ENCODE measurements at regions not wholly inside any gene's neighbourhood (a gene's known extent, or its start where the extent isn't known, plus 50 kb on each side); places are given as distances from the start of the nearest gene placed in this dataset.

DNA sequence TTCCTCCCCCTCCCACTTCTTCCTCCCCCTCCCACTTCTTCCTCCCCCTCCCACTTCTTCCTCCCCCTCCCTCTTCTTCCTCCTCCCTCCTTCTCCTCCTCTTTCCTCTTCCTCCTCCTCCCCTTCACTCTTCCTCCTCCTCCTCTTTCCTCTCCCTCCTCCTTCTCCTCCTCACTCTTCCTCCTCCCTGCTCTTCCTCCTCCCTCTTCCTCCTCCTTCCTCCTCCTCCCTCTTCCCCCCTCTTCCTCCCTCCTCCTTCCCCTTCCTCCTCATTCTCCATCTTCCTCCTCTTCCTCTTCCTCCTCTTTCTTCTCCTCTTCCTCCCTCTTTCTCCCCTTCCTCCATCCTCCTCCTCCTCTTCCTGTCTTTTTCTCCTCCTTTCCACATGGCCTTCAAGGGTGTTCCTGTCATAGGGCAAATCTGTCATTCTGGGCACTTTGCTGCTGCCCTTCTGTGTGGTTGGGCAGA, 111.4 kb downstream of the PHETA1 start:
- Histone ChIP-seq H3K9me3 (ENCODE audit: control insufficient read depth, low read length) (no peaks in the 10 kb centered on the region), H3K4me1 (ENCODE audit: control insufficient read depth, insufficient read depth, low read length, poor library complexity, severe bottlenecking) (peaks cover 5% of the 10 kb centered on the region), H3K4me3 (ENCODE audit: extremely low read depth, insufficient read depth, low read length, poor library complexity, severe bottlenecking) (no peak overlapping the region), H3K36me3 (ENCODE audit: control insufficient read depth, insufficient read depth, low read length) (no peaks in the 10 kb centered on the region), H3K27ac (ENCODE audit: low read depth, low read length, severe bottlenecking) (no peak overlapping the region)

DNA sequence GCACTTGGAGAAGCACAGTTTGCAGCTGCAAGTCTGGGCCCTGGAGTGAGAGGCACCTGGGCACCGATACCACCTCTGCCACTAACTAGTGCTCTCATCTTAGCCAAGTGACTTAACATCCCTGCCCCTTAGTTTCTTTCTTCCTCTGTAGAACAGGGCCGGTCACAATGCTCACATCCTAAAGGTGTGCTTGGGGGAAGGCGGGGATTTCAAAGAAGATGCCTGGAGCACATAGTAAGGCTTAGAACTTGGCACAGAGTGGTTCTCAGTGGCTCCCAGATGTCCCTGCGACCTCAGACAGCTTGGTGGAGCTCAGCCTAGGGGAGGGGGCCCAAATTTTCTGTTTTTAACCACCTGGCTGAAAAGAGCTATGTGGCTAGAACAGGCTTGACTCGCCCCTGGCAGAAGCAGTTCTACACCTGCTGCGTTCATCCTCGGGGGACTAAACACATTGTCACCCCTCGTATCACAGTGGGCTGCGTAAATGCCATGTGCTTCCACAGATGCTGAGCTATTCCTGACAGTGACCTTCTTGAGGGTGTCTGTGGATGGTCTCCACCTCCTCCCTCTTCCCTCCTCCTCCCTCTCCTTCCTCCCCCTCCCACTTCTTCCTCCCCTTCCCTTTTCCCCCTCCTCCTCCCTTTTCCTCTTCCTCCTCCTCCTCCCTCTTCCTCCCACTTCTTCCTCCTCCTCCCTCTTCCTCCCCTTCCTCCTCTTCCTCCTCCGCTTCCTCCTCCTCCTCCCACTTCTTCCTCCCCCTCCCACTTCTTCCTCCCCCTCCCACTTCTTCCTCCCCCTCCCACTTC, 112.1 kb downstream of the PHETA1 start:
- Histone ChIP-seq H3K36me3 (ENCODE audit: control insufficient read depth, insufficient read depth, low read length) (no peaks in the 10 kb centered on the region), H3K27ac (ENCODE audit: low read depth, low read length, severe bottlenecking) (no peak overlapping the region), H3K4me3 (ENCODE audit: extremely low read depth, insufficient read depth, low read length, poor library complexity, severe bottlenecking) (no peak overlapping the region), H3K9me3 (ENCODE audit: control insufficient read depth, low read length) (no peaks in the 10 kb centered on the region), H3K4me1 (ENCODE audit: control insufficient read depth, insufficient read depth, low read length, poor library complexity, severe bottlenecking) (peaks cover 1% of the 10 kb centered on the region)
- WGBS, 2 experiments (ENCODE audit: insufficient coverage in 2 of 2): 81 to 86% methylated on average over 8 of the region's 10 CpGs

DNA sequence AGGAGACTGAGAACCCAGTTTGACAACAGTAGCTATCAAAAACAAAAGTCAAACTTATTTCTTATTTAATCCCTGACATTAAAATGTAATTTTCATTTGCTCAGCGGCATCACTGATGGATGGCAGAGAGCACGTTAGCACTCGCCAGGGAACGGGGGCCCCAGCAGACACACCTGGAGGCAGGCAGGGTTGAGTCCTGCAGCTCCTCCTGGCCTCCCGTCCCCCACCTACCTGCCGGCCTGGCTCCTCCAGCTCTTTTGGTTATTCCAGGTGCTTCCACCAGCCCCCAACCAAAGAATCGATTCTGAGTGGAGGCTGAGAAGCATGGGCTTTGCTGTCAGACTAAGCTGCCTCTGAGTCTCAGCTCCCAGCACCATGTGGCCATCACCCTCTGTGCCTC, 113.6 kb downstream of the PHETA1 start:
- no peaks in the 10 kb centered on the region for H3K36me3 ChIP-seq (ENCODE audit: control insufficient read depth, insufficient read depth, low read length)
- H3K27ac ChIP-seq (ENCODE audit: low read depth, low read length, severe bottlenecking): no peak overlapping the region
- 75 to 89% methylated on average over 4 to 7 of the region's 7 CpGs for WGBS, 2 experiments (ENCODE audit: insufficient coverage in 2 of 2)
- H3K4me1 ChIP-seq (ENCODE audit: control insufficient read depth, insufficient read depth, low read length, poor library complexity, severe bottlenecking): no peaks in the 10 kb centered on the region
- no peak overlapping the region for H3K4me3 ChIP-seq (ENCODE audit: extremely low read depth, insufficient read depth, low read length, poor library complexity, severe bottlenecking)
- H3K9me3 ChIP-seq (ENCODE audit: control insufficient read depth, low read length): no peaks in the 10 kb centered on the region

DNA sequence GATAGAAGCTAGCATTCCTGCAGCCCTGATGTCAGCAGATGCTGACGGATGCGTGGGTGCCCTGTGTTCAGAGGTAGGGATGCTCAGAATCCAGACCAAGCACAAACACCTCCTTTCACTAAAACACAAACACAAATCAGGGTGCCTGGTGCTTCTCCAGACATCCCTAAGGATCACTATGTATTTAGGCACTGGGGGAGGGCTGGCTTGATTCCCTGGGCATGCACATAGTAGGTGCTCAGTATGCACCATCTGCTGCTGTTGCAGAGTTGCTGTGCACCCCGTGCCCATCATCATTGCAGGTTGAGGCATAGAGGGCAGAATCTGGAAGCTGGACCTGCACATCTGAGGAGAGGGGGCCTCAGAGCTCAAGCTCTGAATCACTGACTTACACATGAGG, 114.8 kb downstream of the PHETA1 start:
- Histone ChIP-seq H3K4me3 (ENCODE audit: extremely low read depth, insufficient read depth, low read length, poor library complexity, severe bottlenecking) (no peak overlapping the region), H3K4me1 (ENCODE audit: control insufficient read depth, insufficient read depth, low read length, poor library complexity, severe bottlenecking) (no peaks in the 10 kb centered on the region), H3K9me3 (ENCODE audit: control insufficient read depth, low read length) (no peaks in the 10 kb centered on the region), H3K36me3 (ENCODE audit: control insufficient read depth, insufficient read depth, low read length) (no peaks in the 10 kb centered on the region), H3K27ac (ENCODE audit: low read depth, low read length, severe bottlenecking) (no peak overlapping the region)
- WGBS, 2 experiments (ENCODE audit: insufficient coverage in 2 of 2): 71 to 88% methylated on average over 1 of the region's 3 CpGs

DNA sequence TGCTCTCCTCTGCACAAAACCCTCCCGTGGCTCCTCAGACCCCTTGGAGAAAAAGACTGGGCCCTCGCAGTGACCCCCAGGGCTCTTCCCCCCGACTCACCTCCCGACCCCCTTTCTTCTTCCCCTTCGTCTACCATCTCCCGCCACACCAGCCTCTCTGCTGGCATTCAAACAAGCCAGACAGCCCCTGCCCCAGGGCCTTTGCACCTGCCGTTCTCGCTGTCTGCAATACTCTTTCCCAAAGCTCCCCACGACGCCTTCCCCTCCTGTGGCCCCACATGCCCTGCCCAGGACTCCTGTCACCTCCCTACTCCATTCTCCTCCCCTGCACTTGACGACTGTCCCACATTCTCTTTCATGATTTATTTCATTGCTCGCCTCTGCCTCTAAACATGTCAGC, 115.7 kb downstream of the PHETA1 start:
- H3K27ac ChIP-seq (ENCODE audit: low read depth, low read length, severe bottlenecking): no peak overlapping the region
- WGBS, 2 experiments (ENCODE audit: insufficient coverage in 2 of 2): 77 to 88% methylated on average over 7 to 11 of the region's 12 CpGs
- no peaks in the 10 kb centered on the region for H3K9me3 ChIP-seq (ENCODE audit: control insufficient read depth, low read length)
- no peaks in the 10 kb centered on the region for H3K4me1 ChIP-seq (ENCODE audit: control insufficient read depth, insufficient read depth, low read length, poor library complexity, severe bottlenecking)
- no peaks in the 10 kb centered on the region for H3K36me3 ChIP-seq (ENCODE audit: control insufficient read depth, insufficient read depth, low read length)
- H3K4me3 ChIP-seq (ENCODE audit: extremely low read depth, insufficient read depth, low read length, poor library complexity, severe bottlenecking): no peak overlapping the region

DNA sequence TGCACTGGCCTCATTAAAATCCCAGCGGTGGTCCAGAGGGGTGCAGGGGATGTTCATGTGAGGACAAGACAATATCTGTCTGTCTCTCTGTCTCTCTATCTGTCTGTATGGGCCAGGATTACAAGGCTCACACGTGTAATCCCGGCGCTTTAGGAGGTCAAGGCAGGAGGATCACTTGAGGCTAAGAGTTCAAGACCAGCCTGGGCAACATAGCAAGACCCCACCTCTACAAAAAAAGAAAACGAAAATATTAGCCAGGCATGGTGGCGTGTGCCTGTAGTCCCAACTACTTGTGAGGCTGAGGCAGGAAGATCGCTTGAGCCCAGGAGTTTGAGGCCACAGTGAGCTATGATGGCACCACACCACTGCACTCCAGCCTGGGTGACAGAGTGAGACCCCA, 117.1 kb downstream of the PHETA1 start:
- H3K27ac ChIP-seq (ENCODE audit: low read depth, low read length, severe bottlenecking): no peak overlapping the region
- H3K9me3 ChIP-seq (ENCODE audit: control insufficient read depth, low read length): no peaks in the 10 kb centered on the region
- no peaks in the 10 kb centered on the region for H3K36me3 ChIP-seq (ENCODE audit: control insufficient read depth, insufficient read depth, low read length)
- 89 to 93% methylated on average over 6 of the region's 7 CpGs for WGBS, 2 experiments (ENCODE audit: insufficient coverage in 2 of 2)
- H3K4me3 ChIP-seq (ENCODE audit: extremely low read depth, insufficient read depth, low read length, poor library complexity, severe bottlenecking): no peak overlapping the region
- no peaks in the 10 kb centered on the region for H3K4me1 ChIP-seq (ENCODE audit: control insufficient read depth, insufficient read depth, low read length, poor library complexity, severe bottlenecking)

DNA sequence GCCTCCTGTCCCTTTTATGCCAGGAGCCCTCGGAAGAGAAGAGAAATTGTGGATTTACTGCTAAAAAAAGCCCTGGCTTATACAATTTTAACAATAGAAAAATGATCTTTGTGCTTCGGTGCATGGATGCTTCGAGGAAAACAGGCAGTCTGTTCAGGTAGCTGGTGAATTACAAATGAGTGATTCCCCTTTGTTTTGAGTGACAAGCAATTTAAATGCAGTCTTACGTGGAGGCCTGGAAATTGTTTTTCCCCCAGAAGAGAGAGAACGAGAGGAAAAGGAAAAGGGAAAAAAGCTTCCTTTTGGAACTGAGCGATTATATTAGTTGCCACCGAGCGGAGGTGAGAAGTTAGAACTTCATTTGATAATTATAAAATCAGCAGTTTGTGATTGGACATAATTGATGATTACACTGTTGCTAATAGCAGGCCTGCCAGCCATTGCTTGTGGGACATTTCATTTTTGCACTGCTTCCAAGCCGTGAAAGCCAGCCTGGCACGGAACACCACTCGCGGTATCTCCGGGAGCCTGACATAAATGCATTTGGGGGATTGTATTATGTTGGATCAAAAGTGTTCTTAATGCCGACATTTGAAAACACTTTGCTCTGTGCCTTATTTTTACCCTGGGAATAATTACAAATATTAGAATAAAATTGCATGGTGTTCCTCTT, 117.7 kb downstream of the PHETA1 start:
- peaks cover 4% of the 10 kb centered on the region for H3K9me3 ChIP-seq (ENCODE audit: control insufficient read depth, low read length)
- 86 to 93% methylated on average over 12 of the region's 14 CpGs for WGBS, 2 experiments (ENCODE audit: insufficient coverage in 2 of 2)
- H3K4me3 ChIP-seq (ENCODE audit: extremely low read depth, insufficient read depth, low read length, poor library complexity, severe bottlenecking): no peak overlapping the region
- no peaks in the 10 kb centered on the region for H3K4me1 ChIP-seq (ENCODE audit: control insufficient read depth, insufficient read depth, low read length, poor library complexity, severe bottlenecking)
- H3K27ac ChIP-seq (ENCODE audit: low read depth, low read length, severe bottlenecking): no peak overlapping the region
- no peaks in the 10 kb centered on the region for H3K36me3 ChIP-seq (ENCODE audit: control insufficient read depth, insufficient read depth, low read length)

DNA sequence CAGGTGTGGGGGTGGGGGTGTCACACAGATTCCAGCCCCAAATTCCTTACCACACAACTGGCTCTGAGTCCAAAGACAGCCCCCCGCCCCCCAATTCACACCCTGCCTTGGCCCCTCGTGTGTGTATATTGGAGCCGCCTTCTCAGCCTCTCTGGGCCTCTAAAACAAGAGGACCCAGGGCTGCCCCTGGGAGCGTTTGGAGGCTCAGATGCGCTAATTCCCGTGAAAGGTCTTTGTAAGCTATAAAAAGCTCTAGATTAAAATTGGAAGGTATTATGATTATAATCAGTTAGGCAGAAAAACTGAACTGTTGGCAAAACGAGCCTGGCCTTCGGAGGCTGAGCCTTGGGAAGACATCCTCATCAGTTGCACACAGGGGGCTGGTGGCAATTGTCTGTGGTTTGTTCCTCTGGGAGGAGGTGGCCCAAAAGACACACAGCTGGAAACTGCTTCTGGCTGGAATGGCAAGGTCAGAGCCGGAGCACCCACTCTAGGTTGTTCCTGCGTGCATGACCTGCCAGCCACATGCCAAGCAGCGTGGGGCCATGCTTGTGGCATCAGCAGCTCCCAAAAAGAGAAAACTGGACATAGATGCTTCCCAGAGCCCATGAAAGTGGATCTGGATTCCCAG, 118.5 kb downstream of the PHETA1 start:
- 84 to 89% methylated on average over 8 to 11 of the region's 11 CpGs for WGBS, 2 experiments (ENCODE audit: insufficient coverage in 2 of 2)
- Histone ChIP-seq H3K9me3 (ENCODE audit: control insufficient read depth, low read length) (peaks cover 4% of the 10 kb centered on the region), H3K4me1 (ENCODE audit: control insufficient read depth, insufficient read depth, low read length, poor library complexity, severe bottlenecking) (no peaks in the 10 kb centered on the region), H3K27ac (ENCODE audit: low read depth, low read length, severe bottlenecking) (no peak overlapping the region), H3K36me3 (ENCODE audit: control insufficient read depth, insufficient read depth, low read length) (no peaks in the 10 kb centered on the region), H3K4me3 (ENCODE audit: extremely low read depth, insufficient read depth, low read length, poor library complexity, severe bottlenecking) (no peak overlapping the region)

DNA sequence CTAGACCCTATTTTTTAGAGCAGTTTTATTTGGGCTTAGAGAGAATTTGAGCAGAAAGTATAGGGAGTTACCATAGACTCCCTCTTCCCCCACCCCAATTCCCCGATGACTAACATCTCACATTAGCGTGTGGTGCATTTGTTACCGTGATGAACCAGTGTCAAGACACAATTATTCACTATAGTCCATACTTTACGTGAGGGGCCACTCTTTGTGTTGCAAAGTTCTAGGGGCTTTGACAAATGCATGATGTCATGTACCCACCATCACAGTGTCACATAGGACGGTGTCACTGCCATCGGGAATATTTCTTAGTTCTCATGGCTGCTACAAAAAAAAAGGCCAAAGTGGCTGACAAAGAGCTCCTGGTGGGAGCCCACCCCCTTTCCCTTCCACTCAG, 119.1 kb downstream of the PHETA1 start:
- H3K4me3 ChIP-seq (ENCODE audit: extremely low read depth, insufficient read depth, low read length, poor library complexity, severe bottlenecking): no peak overlapping the region
- H3K9me3 ChIP-seq (ENCODE audit: control insufficient read depth, low read length): peaks cover 4% of the 10 kb centered on the region
- H3K4me1 ChIP-seq (ENCODE audit: control insufficient read depth, insufficient read depth, low read length, poor library complexity, severe bottlenecking): no peaks in the 10 kb centered on the region
- WGBS, 2 experiments (ENCODE audit: insufficient coverage in 2 of 2): 73 to 95% methylated on average over 2 to 6 of the region's 6 CpGs
- H3K36me3 ChIP-seq (ENCODE audit: control insufficient read depth, insufficient read depth, low read length): no peaks in the 10 kb centered on the region
- no peak overlapping the region for H3K27ac ChIP-seq (ENCODE audit: low read depth, low read length, severe bottlenecking)

DNA sequence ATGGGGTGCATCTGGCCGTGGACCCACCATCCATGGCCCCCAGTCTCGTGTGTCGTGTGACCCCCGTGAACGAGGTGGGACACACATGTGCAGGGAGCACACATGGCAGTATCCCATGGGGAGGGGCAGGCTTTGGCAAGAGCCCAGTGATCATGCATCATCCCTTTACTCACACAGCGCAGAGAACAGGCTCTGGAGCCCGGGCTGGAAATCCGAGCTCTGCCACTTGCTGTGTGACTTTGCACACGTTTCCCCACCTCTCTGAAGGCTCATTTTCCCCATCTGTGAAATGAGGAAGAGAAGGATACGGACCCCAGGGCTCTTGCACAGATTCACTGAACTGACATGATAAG, 119.9 kb downstream of the PHETA1 start:
- no peaks in the 10 kb centered on the region for H3K36me3 ChIP-seq (ENCODE audit: control insufficient read depth, insufficient read depth, low read length)
- peaks cover 4% of the 10 kb centered on the region for H3K9me3 ChIP-seq (ENCODE audit: control insufficient read depth, low read length)
- H3K27ac ChIP-seq (ENCODE audit: low read depth, low read length, severe bottlenecking): no peak overlapping the region
- no peak overlapping the region for H3K4me3 ChIP-seq (ENCODE audit: extremely low read depth, insufficient read depth, low read length, poor library complexity, severe bottlenecking)
- H3K4me1 ChIP-seq (ENCODE audit: control insufficient read depth, insufficient read depth, low read length, poor library complexity, severe bottlenecking): no peaks in the 10 kb centered on the region
- 91% methylated on average over 9 of the region's 10 CpGs for WGBS, 2 experiments (ENCODE audit: insufficient coverage in 2 of 2)

All from mesodermal cell (in vitro differentiated cells).